Stimulated activated naive CD8-positive, alpha-beta T cell treated with anti-CD3 and anti-CD28 coated beads, Interleukin-15, Interleukin-2, amounts not matched to agents 100 ng/mL and 50 ng/mL, for 24 hours (primary cell): ENCODE measurements at regions not wholly inside any gene's neighbourhood (a gene's known extent, or its start where the extent isn't known, plus 50 kb on each side); places are given as distances from the start of the nearest gene placed in this dataset.

ENCODE experiments used
- H3K27ac Mint-ChIP-seq: one replicate; pipeline ENCODE4 v1.8.0; 2021; ENCODE audit warnings: mild to moderate bottlenecking, mixed read lengths
- H3K27me3 Mint-ChIP-seq: one replicate; pipeline ENCODE4 v1.8.0; 2021; ENCODE audit warnings: mixed read lengths
- H3K36me3 Mint-ChIP-seq: one replicate; pipeline ENCODE4 v1.8.0; 2021; ENCODE audit warnings: low read depth, mixed read lengths
- H3K4me1 Mint-ChIP-seq: one replicate; pipeline ENCODE4 v1.8.0; 2021; ENCODE audit warnings: low read depth, mixed read lengths
- H3K4me3 Mint-ChIP-seq: one replicate; pipeline ENCODE4 v1.8.0; 2021; ENCODE audit warnings: mild to moderate bottlenecking, mixed read lengths
- H3K9me3 Mint-ChIP-seq: one replicate; pipeline ENCODE4 v1.8.0; 2021; ENCODE audit warnings: mixed read lengths

DNA sequence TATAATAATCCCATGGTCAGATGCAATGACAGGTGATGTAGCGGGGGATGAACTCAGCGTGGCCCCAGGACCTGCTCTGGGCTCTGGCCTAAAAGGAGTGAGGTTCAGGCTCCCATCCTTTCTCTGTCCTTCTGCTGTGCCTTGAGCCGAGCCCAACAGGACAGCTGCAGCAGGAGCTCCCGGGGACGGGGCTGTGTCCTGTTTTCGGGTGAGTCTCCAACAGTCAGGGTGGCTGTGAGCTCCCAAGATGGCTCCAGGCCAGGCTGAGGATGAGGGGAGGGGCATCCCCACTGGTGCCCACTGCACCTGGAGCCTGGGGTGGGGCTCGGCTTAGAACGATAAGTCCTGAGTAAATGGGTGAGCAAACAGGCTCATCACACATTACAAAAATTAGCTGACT is 1385.0 kb downstream of the BRD1 start:
- H3K4me3 Mint-ChIP-seq, result no peak overlapping the region
- no peaks in the 10 kb centered on the region for H3K36me3 Mint-ChIP-seq
- no peaks in the 10 kb centered on the region for H3K9me3 Mint-ChIP-seq
- H3K27ac Mint-ChIP-seq, result no peak overlapping the region
- H3K4me1 Mint-ChIP-seq, result no peaks in the 10 kb centered on the region
- H3K27me3 Mint-ChIP-seq, result peaks cover 4% of the 10 kb centered on the region

- Mint-ChIP-seq H3K4me1 (no peaks in the 10 kb centered on the region), H3K9me3 (no peaks in the 10 kb centered on the region), H3K36me3 (no peaks in the 10 kb centered on the region), H3K27ac (no peak overlapping the region), H3K27me3 (peaks cover 4% of the 10 kb centered on the region), H3K4me3 (no peak overlapping the region)
These were observed 1386.2 kb downstream of the BRD1 start for GRCh38 chr22:48441553-48441850.

DNA sequence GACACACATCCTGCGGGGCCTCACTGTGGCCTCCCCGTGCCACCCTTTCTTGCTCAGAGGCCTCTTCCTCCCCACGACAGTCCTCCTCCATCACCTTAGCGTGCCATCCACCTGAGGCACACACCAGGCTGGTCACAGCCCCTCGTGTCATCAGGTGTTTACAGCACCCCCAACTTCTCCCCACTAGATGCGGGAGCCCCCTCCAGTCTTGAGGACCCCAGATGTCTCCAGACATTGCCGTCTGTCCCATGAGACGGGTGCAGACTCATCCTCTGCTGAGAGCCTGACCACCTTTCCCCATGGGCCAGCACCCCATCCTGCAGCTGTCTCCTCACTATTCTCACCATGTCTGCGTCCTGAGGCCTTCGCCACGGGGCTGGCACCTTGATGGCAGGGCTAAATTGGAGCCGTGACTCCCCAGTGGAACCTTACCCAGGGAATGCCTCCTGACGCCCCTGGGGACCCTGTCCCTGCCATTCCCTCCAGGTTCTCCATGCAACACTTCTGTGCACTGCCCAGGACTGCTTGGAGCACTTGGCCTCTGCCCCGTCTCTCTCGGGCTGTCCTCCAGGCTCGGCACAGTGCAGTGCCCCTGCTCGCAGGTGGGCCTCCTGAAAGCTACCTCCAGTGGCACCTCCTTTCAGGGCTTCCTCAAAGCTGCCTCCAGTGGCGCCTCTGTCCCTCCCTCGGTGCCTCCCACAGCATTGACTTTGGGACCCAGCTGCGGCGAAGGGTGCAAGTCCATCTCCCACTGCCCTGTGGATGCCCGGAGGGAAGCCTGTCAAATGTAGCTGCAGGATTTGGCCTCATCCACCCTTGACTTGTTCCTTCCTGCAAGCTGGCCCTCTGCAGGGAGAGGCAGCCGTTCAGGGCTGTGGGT is 1386.8 kb downstream of the BRD1 start:
- Mint-ChIP-seq H3K9me3 (no peaks in the 10 kb centered on the region), H3K27ac (no peak overlapping the region), H3K4me3 (no peak overlapping the region), H3K36me3 (no peaks in the 10 kb centered on the region), H3K4me1 (no peaks in the 10 kb centered on the region), H3K27me3 (peaks cover 4% of the 10 kb centered on the region)

DNA sequence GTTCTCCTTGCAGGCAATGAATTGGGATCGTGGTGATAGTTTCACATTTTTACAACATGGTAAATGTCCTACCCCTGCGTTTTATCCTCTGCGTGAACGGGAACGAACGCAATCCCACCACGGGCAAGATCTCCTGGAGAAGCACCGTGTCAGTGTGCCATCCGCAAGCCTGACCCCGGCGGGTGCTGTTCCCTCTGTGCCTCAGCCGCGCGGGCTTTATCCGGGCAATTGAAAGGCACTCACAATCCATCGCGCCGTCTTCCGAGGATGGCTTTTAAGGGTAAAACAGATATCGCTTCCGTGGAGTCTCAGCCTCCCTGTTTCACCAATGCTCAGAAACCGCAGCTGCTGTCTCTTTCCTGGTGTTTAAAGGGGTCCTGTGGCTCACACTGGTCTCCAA is 1387.5 kb downstream of the BRD1 start:
- Mint-ChIP-seq H3K27ac (no peak overlapping the region), H3K9me3 (no peaks in the 10 kb centered on the region), H3K4me1 (no peaks in the 10 kb centered on the region), H3K36me3 (no peaks in the 10 kb centered on the region), H3K4me3 (no peak overlapping the region), H3K27me3 (peaks cover 4% of the 10 kb centered on the region)

DNA sequence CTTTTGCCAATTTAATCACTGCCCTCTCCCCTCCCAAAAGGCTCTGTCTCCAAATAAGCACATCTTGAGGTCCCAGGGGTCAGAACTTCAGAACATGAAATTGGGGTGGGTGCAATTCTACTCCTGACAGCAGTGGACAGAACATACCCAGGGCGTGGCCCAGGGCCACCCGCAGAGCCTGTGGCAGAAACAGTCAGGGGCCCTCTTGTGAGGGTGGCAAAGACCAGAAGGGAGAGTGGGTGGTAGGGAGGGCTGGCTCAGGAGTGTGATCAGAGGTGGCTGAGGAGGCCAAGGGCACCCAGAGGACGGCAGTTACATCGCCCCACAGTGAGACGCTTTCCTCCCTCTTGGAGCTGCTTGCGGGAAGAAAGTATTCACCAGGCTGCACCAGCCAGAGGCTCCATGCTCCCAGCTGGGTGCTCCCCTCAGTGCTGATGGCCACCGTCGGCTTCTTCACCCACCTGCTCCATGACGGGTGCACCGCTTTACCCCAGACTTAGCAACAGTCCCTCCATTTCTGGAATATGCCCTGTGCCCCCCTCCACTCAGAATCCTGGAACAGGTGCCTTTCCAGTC is 1388.0 kb downstream of the BRD1 start:
- Mint-ChIP-seq H3K4me1 (no peaks in the 10 kb centered on the region), H3K4me3 (no peak overlapping the region), H3K27ac (no peak overlapping the region), H3K9me3 (no peaks in the 10 kb centered on the region), H3K27me3 (peaks cover 4% of the 10 kb centered on the region), H3K36me3 (no peaks in the 10 kb centered on the region)

DNA sequence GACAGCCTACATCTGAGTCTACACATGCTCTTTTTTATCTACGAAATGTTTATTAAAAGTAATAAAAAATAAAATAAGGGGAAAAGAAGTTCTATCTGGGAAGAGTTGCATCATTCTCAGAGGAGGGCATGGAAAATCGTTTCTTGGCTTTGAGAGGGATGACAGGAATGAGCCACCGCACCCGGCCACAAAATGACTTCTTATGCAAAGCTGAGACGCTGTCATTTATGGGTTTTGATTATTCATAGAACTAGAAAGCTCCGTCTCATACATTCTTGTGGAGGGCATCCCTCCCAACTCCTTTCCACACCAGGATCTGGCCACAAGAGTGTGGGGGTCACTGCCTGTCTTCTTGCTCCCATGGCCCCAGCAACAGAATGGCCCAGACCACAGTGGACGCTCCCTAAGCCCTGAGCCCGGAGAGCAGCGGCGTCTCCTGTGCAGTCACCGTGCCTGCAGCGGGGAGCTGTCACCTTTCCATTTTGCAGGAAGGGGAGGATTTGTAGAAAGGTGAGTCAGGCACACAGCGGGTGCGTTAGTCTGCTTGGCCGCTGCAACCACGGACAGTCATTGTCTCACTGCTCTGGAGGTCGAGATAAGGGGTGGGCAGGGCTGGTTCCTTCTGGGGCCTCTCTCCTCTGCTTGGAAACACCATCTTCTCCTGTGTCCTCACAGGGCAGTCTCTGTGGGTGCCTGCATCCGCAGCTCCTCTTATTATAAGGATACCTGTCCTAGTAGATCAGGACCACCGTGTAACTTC is 1388.7 kb downstream of the BRD1 start:
- peaks cover 4% of the 10 kb centered on the region for H3K27me3 Mint-ChIP-seq
- H3K27ac Mint-ChIP-seq, result no peak overlapping the region
- no peaks in the 10 kb centered on the region for H3K36me3 Mint-ChIP-seq
- H3K4me1 Mint-ChIP-seq, result no peaks in the 10 kb centered on the region
- no peak overlapping the region for H3K4me3 Mint-ChIP-seq
- H3K9me3 Mint-ChIP-seq, result no peaks in the 10 kb centered on the region

DNA sequence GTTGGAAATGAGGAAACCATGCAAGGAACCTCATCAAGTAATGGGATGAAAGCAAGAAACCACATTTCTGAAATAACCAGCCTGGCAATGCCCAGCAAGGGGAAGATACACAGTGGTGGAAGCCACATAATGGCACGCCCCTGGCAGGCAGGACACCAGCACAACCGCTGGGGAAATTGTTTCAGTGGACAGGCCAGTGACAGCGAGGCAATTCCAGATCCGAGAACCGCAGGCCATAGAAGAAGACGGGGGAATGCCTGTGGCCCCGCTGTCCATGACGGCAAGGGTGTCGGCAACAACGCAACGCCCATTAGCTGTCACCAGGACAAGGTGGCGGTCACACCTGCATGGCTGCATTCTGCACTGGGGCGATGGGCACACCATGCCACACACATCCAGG is 1389.6 kb downstream of the BRD1 start:
- Mint-ChIP-seq H3K36me3 (no peaks in the 10 kb centered on the region), H3K9me3 (no peaks in the 10 kb centered on the region), H3K4me1 (no peaks in the 10 kb centered on the region), H3K27me3 (peaks cover 4% of the 10 kb centered on the region), H3K27ac (no peak overlapping the region), H3K4me3 (no peak overlapping the region)

DNA sequence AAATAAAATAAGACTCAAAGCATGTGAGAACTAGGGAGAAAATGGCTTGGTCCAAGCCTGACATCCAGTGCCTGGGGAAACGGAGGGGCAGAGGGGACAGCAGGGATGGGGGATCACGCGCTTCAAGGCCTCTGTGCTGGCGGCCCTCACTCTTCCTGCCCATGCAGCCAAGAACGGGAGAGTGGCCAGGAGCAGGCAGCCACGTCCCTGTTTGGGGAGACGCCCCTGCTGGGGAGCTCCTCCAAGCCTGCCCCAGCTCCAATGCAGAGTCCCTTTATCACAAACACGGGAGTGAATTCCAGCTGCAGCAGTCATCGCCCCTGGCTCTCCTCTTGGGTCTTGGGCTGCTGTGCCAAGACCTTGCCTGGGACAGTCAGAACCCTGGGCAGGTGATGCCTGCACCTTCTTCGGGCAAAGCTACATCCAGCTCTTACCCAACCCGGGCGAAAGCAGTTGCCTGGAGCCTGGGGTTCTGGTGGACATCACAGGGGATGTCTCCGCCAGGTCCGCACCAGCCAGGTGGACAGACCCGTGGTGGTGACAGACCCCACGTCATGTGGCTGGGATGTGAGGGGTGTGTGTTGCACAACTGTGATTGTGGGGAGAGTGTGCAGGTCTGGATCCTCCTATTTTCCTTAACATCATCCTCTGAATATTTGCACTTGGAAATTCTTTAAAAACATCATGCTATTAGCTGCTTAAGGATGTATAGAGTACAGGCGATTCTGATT is 1391.3 kb downstream of the BRD1 start:
- Mint-ChIP-seq H3K4me1 (no peaks in the 10 kb centered on the region), H3K9me3 (no peaks in the 10 kb centered on the region), H3K27me3 (peaks cover 4% of the 10 kb centered on the region), H3K36me3 (no peaks in the 10 kb centered on the region), H3K27ac (no peak overlapping the region), H3K4me3 (no peak overlapping the region)

DNA sequence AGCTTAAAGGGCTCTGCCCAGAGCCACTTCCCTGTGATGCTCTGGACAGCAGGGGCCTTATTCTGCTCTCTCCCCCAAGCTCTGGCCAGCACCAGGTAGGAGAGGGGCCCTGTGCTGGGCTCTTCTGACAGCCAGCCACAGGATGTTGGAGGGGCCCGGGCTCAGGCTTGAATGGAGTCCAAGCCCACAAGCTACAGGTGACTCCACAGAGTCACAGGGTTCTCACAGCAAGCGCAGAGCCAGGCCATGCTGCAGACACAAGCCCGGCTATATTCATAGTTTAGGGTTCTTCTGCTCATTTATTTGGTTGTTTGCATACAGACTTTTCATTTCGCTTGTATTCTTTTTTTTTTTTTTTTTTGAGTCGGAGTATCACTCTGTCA is 1392.8 kb downstream of the BRD1 start:
- Mint-ChIP-seq H3K4me3 (no peak overlapping the region), H3K4me1 (no peaks in the 10 kb centered on the region), H3K9me3 (no peaks in the 10 kb centered on the region), H3K27me3 (no peaks in the 10 kb centered on the region), H3K36me3 (no peaks in the 10 kb centered on the region), H3K27ac (no peak overlapping the region)

GRCh38 chr22:48434156-48434867 is 1393.4 kb downstream of the BRD1 start:
- Mint-ChIP-seq H3K36me3 (no peaks in the 10 kb centered on the region), H3K4me1 (no peaks in the 10 kb centered on the region), H3K9me3 (no peaks in the 10 kb centered on the region), H3K27ac (no peak overlapping the region), H3K4me3 (no peak overlapping the region), H3K27me3 (no peaks in the 10 kb centered on the region)

DNA sequence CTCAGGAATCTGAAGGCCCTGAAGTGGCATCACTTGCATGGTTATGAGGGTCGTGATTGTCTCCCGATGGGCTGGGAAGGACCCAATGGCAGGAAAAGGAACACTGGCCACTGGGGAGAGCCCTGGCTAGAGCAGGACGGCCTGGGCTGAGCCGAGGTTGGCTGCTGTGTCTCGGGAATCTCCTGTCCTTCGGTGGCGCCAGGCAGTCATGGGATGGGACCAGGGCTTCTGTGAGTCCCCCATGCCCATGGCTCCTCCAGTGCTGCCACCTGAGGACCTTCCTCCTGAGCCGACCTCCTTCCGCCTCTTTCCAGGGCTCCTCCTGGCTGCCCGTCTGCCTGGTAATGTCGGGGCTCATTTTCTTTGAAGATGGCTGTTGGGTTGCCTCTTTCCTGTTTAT is 1394.0 kb downstream of the BRD1 start:
- H3K4me1 Mint-ChIP-seq, result no peaks in the 10 kb centered on the region
- H3K27ac Mint-ChIP-seq, result no peak overlapping the region
- H3K4me3 Mint-ChIP-seq, result no peak overlapping the region
- H3K27me3 Mint-ChIP-seq, result no peaks in the 10 kb centered on the region
- no peaks in the 10 kb centered on the region for H3K9me3 Mint-ChIP-seq
- no peaks in the 10 kb centered on the region for H3K36me3 Mint-ChIP-seq

- Mint-ChIP-seq H3K9me3 (no peaks in the 10 kb centered on the region), H3K27ac (no peak overlapping the region), H3K36me3 (no peaks in the 10 kb centered on the region)
These were observed 1394.7 kb downstream of the BRD1 start for GRCh38 chr22:48432781-48433518.

GRCh38 chr22:48431536-48432315 is 1395.9 kb downstream of the BRD1 start:
- no peaks in the 10 kb centered on the region for H3K4me1 Mint-ChIP-seq
- H3K27ac Mint-ChIP-seq, result no peak overlapping the region
- H3K36me3 Mint-ChIP-seq, result no peaks in the 10 kb centered on the region
- no peaks in the 10 kb centered on the region for H3K9me3 Mint-ChIP-seq
- H3K4me3 Mint-ChIP-seq, result no peak overlapping the region
- no peaks in the 10 kb centered on the region for H3K27me3 Mint-ChIP-seq

More at GRCh38 chr22:48432781-48433518, 1394.7 kb downstream of the BRD1 start:
- Mint-ChIP-seq H3K27me3 (no peaks in the 10 kb centered on the region), H3K4me3 (no peak overlapping the region), H3K4me1 (no peaks in the 10 kb centered on the region)
